Hepatocyte (in vitro differentiated cells): ENCODE measurements at regions not wholly inside any gene's neighbourhood (a gene's known extent, or its start where the extent isn't known, plus 50 kb on each side); places are given as distances from the start of the nearest gene placed in this dataset.

ENCODE experiments used
- DNase-seq: peaks from one replicate; pipeline ENCODE4 v3.0.0-alpha.2; 2016; ENCODE audit warnings: low spot score
- H2AFZ ChIP-seq: fragments of 200-600 bp; sonication (generic); 2 replicates; pipeline ENCODE4 v1.6.0; 2016; ENCODE audit warnings: antibody characterized with exemption, mild to moderate bottlenecking
- H3K27ac ChIP-seq: fragments of 200-600 bp; sonication (generic); 2 replicates; pipeline ENCODE4 v1.5.1; 2016; ENCODE audit warnings: mild to moderate bottlenecking
- H3K27me3 ChIP-seq: fragments of 200-600 bp; sonication (generic); 2 replicates; pipeline ENCODE4 v1.6.1; 2016
- H3K36me3 ChIP-seq: fragments of 200-600 bp; sonication (generic); replicated peaks from 2 replicates; pipeline ENCODE4 v1.5.1; 2016; ENCODE audit warnings: low read depth; ENCODE audit not compliant: insufficient read depth
- H3K4me1 ChIP-seq: fragments of 200-600 bp; sonication (generic); 2 replicates; pipeline ENCODE4 v1.5.1; 2016; ENCODE audit warnings: mild to moderate bottlenecking, moderate library complexity; ENCODE audit not compliant: insufficient read depth
- H3K4me2 ChIP-seq: fragments of 200-600 bp; sonication (generic); 2 replicates; pipeline ENCODE4 v1.6.0; 2016
- H3K4me3 ChIP-seq: fragments of 200-600 bp; sonication (generic); 2 replicates; pipeline ENCODE4 v1.5.1; 2016; ENCODE audit warnings: mild to moderate bottlenecking
- H3K79me2 ChIP-seq: fragments of 200-600 bp; sonication (generic); 2 replicates; pipeline ENCODE4 v1.6.0; 2017; ENCODE audit warnings: mild to moderate bottlenecking
- H3K9me2 ChIP-seq: fragments of 200-600 bp; sonication (generic); replicated peaks from 2 replicates; pipeline ENCODE4 v1.6.0; 2017; ENCODE audit warnings: mild to moderate bottlenecking; ENCODE audit not compliant: insufficient read depth
- H3K9me3 ChIP-seq: fragments of 200-600 bp; sonication (generic); 2 replicates; pipeline ENCODE4 v1.5.1; 2016; ENCODE audit warnings: low read depth, mild to moderate bottlenecking
- H4K20me1 ChIP-seq: fragments of 200-600 bp; sonication (generic); 2 replicates; pipeline ENCODE4 v1.6.0; 2016; ENCODE audit warnings: mild to moderate bottlenecking; ENCODE audit not compliant: insufficient read depth, poor library complexity, severe bottlenecking
- EZH2 ChIP-seq: fragments of 200-600 bp; sonication (generic); IDR thresholded peaks from 2 replicates; pipeline ENCODE4 v1.6.1; 2016; ENCODE audit warnings: antibody characterized with exemption, mild to moderate bottlenecking, borderline replicate concordance
- EZH2phosphoT487 ChIP-seq: fragments of 200-600 bp; sonication (generic); IDR thresholded peaks from one replicate; pipeline ENCODE4 v1.6.1; 2018; ENCODE audit warnings: antibody characterized with exemption, mild to moderate bottlenecking, low read depth, moderate library complexity; ENCODE audit not compliant: unreplicated experiment, severe bottlenecking
- WGBS: methylation state at CpG from one replicate; pipeline ENCODE4 v1.1.6; 2016; ENCODE audit warnings: low lambda C conversion rate; ENCODE audit errors: missing lambda C conversion rate; 5-methylcytosine and 5-hydroxymethylcytosine counted together
- TF ChIP-seq, protein P1 (sequence below): fragments of 200-600 bp; sonication (generic); IDR thresholded peaks from 2 replicates; pipeline ENCODE4 v1.5.1; 2016; ENCODE audit warnings: antibody characterized with exemption, mild to moderate bottlenecking; ENCODE audit not compliant: poor library complexity

DNA sequence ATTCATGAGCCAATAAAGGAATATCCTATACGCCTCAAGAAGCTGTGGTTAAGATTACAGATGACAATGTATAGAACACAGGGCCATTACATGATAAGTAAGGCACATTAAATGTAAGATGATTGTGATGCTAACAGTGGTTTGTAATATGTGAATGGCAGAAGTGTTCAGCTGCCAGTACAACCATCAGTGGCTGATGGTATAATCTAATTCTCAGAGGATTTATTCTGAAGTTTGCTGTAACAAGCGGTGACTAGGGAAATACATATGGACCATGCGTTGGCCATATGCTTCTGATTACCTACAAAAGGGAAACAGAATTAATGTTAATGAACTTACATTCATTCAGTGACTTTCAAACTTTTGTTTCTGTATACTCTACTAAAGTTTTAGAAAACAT lies 750.8 kb upstream of the KLHL29 start:
- no peak for DNase-seq
- no peaks in the 10 kb centered on the region for H3K27me3 ChIP-seq
- no peak overlapping the region for H3K4me3 ChIP-seq
- no peaks in the 10 kb centered on the region for H3K9me3 ChIP-seq
- H2AFZ ChIP-seq = no peak overlapping the region
- no peaks in the 10 kb centered on the region for H3K36me3 ChIP-seq
- no peaks in the 10 kb centered on the region for H4K20me1 ChIP-seq
- no peak for TF ChIP-seq EZH2phosphoT487
- TF ChIP-seq, protein P1, sequence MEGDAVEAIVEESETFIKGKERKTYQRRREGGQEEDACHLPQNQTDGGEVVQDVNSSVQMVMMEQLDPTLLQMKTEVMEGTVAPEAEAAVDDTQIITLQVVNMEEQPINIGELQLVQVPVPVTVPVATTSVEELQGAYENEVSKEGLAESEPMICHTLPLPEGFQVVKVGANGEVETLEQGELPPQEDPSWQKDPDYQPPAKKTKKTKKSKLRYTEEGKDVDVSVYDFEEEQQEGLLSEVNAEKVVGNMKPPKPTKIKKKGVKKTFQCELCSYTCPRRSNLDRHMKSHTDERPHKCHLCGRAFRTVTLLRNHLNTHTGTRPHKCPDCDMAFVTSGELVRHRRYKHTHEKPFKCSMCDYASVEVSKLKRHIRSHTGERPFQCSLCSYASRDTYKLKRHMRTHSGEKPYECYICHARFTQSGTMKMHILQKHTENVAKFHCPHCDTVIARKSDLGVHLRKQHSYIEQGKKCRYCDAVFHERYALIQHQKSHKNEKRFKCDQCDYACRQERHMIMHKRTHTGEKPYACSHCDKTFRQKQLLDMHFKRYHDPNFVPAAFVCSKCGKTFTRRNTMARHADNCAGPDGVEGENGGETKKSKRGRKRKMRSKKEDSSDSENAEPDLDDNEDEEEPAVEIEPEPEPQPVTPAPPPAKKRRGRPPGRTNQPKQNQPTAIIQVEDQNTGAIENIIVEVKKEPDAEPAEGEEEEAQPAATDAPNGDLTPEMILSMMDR = no peak
- TF ChIP-seq EZH2 = no peak
- H3K9me2 ChIP-seq = no peaks in the 10 kb centered on the region
- no peak overlapping the region for H3K27ac ChIP-seq
- H3K79me2 ChIP-seq = no peaks in the 10 kb centered on the region
- no peak overlapping the region for H3K4me2 ChIP-seq
- no peaks in the 10 kb centered on the region for H3K4me1 ChIP-seq
- WGBS = 69% methylated on average over 3 of the region's 3 CpGs

GRCh38 chr2:22656426-22656825 lies 728.6 kb upstream of the KLHL29 start:
- Histone ChIP-seq H3K27ac (no peak overlapping the region), H3K9me3 (no peaks in the 10 kb centered on the region), H2AFZ (no peak overlapping the region), H3K36me3 (no peaks in the 10 kb centered on the region), H3K4me2 (no peak overlapping the region), H3K4me3 (no peak overlapping the region), H3K79me2 (no peaks in the 10 kb centered on the region), H3K4me1 (no peaks in the 10 kb centered on the region), H4K20me1 (no peaks in the 10 kb centered on the region), H3K27me3 (no peaks in the 10 kb centered on the region), H3K9me2 (no peaks in the 10 kb centered on the region)
- WGBS = 75% methylated on average over 1 of the region's 1 CpG
- TF ChIP-seq, protein P1 = no peak
- TF ChIP-seq EZH2 (no peak), EZH2phosphoT487 (no peak)
- DNase-seq = no peak

DNA sequence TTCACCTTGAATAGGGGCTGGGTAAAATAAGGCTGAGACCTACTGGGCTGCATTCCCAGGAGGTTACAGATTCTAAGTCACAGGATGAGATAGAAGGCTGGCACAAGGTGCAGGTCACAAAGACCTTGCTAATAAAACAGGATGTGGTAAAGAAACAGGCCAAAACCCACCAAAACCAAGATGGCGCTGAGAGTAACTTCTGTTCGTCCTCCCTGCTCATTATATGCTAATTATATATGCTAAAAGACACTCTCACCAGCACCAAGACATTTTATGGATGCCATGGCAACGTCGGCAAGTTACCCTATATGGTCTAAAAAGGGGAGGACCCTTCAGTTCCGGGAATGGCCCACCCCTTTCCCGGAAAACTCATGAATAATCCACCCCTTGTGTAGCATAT lies 711.5 kb upstream of the KLHL29 start:
- WGBS = 96% methylated on average over 6 of the region's 6 CpGs
- Histone ChIP-seq H3K79me2 (no peaks in the 10 kb centered on the region), H3K4me1 (no peaks in the 10 kb centered on the region), H4K20me1 (no peaks in the 10 kb centered on the region), H3K4me3 (no peak overlapping the region), H3K4me2 (no peak overlapping the region), H3K9me2 (no peaks in the 10 kb centered on the region), H3K27me3 (no peaks in the 10 kb centered on the region), H2AFZ (no peak overlapping the region), H3K36me3 (no peaks in the 10 kb centered on the region), H3K9me3 (no peaks in the 10 kb centered on the region), H3K27ac (no peak overlapping the region)
- no peak for DNase-seq
- TF ChIP-seq EZH2 (no peak), EZH2phosphoT487 (no peak)
- TF ChIP-seq, protein P1 = no peak

DNA sequence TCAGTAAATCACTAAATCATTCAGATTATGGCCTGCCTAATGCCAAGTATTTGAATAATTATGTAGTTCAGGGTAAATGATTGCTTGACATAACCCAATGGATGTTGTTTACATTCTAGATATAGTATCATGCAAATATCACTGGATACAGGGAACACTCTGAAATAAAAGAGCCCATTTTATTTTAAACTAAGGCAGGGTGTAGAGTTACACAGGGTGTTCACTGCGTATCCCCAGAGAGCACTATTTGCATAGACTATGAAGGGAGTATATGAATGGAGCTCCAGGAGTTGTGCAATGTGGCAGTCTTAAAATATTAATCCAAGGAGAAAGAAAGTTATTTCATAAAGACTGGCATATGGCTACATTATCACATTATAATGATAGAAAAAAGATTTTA lies 701.1 kb upstream of the KLHL29 start:
- TF ChIP-seq, protein P1 = no peak
- TF ChIP-seq EZH2 (no peak), EZH2phosphoT487 (no peak)
- 50% methylated on average over 1 of the region's 1 CpG for WGBS

More for the DNA sequence above, 701.1 kb upstream of the KLHL29 start:
- Histone ChIP-seq H2AFZ (no peak overlapping the region), H3K4me3 (no peak overlapping the region), H3K9me3 (no peaks in the 10 kb centered on the region), H3K36me3 (no peaks in the 10 kb centered on the region), H3K9me2 (no peaks in the 10 kb centered on the region), H3K4me2 (no peak overlapping the region), H4K20me1 (no peaks in the 10 kb centered on the region), H3K79me2 (no peaks in the 10 kb centered on the region), H3K4me1 (no peaks in the 10 kb centered on the region), H3K27ac (no peak overlapping the region), H3K27me3 (no peaks in the 10 kb centered on the region)
- no peak for DNase-seq
